Activated CD4-positive, alpha-beta T cell treated with anti-CD3 and anti-CD28 coated beads, Interleukin-2, amount 50 U/mL, for 24 hours (primary cell): ENCODE measurements at regions not wholly inside any gene's neighbourhood (a gene's known extent, or its start where the extent isn't known, plus 50 kb on each side); places are given as distances from the start of the nearest gene placed in this dataset.

ENCODE experiments used
- DNase-seq, 2 donors: peaks; one replicate each; pipeline ENCODE4 v3.0.0-alpha.2; 2020; ENCODE audit warnings: low read depth in 1 of 2, low spot score in 1 of 2

- DNase-seq, result no peak
Observed at GRCh38 chr1:30410153-30410851, 313.1 kb downstream of the MATN1 start.

GRCh38 chr1:30409476-30410152 is 313.8 kb downstream of the MATN1 start:
- DNase-seq, result no peak

GRCh38 chr1:30407865-30408580 is 315.4 kb downstream of the MATN1 start:
- DNase-seq, result no peak

- DNase-seq, result no peak
Observed at GRCh38 chr1:30406996-30407864, 316.2 kb downstream of the MATN1 start.

- no peak for DNase-seq
Observed at GRCh38 chr1:30405631-30406212, 317.7 kb downstream of the MATN1 start.

- no peak for DNase-seq
Observed at GRCh38 chr1:30405081-30405480, 318.3 kb downstream of the MATN1 start.

- DNase-seq, result no peak
Observed at GRCh38 chr1:30404341-30404740, 319.0 kb downstream of the MATN1 start.

- DNase-seq, result no peak
Observed at GRCh38 chr1:30403726-30404125, 319.7 kb downstream of the MATN1 start.

- no peak for DNase-seq
Observed at GRCh38 chr1:30403061-30403645, 320.2 kb downstream of the MATN1 start.

- no peak for DNase-seq
Observed at GRCh38 chr1:30402031-30402430, 321.4 kb downstream of the MATN1 start.

- DNase-seq, result no peak
Observed at GRCh38 chr1:30400507-30400906, 322.9 kb downstream of the MATN1 start.

- DNase-seq, result no peak
Observed at GRCh38 chr1:30399026-30399425, 324.4 kb downstream of the MATN1 start.

GRCh38 chr1:30397576-30397975 is 325.8 kb downstream of the MATN1 start:
- no peak for DNase-seq

- DNase-seq, result no peak
Observed at GRCh38 chr1:30395631-30396030, 327.8 kb downstream of the MATN1 start.

GRCh38 chr1:30388386-30388785 is 335.0 kb downstream of the MATN1 start:
- DNase-seq, result no peak

GRCh38 chr1:30386156-30386926 is 337.0 kb downstream of the MATN1 start:
- no peak for DNase-seq

GRCh38 chr1:30385246-30385995 is 338.0 kb downstream of the MATN1 start:
- DNase-seq, result no peak

GRCh38 chr1:30384286-30385245 is 338.8 kb downstream of the MATN1 start:
- no peak for DNase-seq
